Hematopoietic multipotent progenitor cell treated with erythropoietin and hydrocortisone succinate and interleukin-3 and kit ligand, for 15 days (in vitro differentiated cells): ENCODE measurements at regions not wholly inside any gene's neighbourhood (a gene's known extent, or its start where the extent isn't known, plus 50 kb on each side); places are given as distances from the start of the nearest gene placed in this dataset.

ENCODE experiments used
- DNase-seq: peaks from one replicate; pipeline ENCODE4 v3.0.0-alpha.2; 2015; ENCODE audit warnings: low spot score

- no peak for DNase-seq
Observed at GRCh38 chr5:123875561-123876275, 363.7 kb downstream of the CSNK1G3 start.

DNA sequence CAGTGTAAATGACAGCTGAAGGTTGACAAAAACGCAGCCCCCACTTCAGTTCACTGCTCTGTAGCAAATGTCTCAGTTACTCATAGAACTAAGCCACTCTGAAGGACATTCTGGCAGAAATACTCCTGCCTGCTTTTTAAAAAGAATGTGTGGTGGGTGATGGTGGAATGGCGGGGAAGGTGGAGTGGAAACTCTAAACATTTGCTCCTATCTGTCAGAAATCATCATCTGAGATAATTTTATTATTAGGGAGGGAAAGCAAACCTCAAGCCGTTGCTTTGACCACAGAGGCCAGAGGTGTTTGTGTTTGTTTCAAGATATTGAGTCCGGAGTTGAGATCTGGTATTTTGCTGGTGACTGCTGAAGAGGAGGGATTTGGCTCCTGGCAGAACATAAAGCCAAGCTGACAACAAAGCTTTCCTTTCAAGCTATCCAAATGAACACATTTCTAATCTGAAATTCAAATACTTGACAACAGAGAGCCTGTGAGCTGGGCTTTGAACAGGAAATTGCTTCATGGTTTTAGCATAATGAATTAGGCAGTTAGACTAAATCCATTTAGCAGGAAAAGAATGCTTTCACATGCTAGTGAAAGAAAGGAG is 362.7 kb downstream of the CSNK1G3 start:
- no peak for DNase-seq

DNA sequence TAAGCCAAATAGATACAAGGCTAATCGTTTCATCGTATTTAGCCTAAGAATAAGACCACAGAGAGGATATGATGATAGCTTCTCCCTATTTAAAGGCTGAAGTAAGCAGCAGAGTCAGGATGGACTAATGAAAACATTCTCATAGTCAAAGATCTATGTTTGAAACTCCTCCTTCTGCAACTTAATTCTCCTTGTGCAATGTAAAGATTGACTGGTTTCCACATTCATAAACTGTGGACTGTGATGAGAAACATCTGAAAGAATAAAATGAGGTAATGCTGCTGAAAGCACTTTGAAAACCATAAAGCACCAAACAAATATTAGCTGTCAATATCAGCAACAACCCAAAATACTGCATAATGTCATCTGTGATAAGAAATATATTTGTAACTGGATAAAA is 361.9 kb downstream of the CSNK1G3 start:
- no peak for DNase-seq

DNA sequence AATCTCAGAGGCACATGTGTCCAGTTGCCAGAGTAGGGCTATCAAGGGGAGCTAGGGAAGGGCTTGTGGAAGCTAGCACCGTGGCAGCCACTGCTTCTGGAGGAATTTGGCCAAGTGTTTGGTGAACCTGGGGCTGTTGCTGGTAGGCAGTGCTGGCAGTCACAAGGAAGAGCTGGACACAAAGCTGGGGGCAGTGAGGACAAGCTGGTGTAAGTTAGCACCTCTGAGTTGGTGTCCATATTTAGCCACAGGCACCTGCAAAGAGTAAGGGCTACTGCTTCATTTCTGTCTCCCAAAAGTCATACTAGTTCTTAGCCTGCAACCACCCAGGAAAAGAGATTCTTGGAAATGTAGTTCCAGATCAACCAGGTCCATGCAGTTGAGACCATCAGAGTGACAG is 359.4 kb downstream of the CSNK1G3 start:
- no peak for DNase-seq

DNA sequence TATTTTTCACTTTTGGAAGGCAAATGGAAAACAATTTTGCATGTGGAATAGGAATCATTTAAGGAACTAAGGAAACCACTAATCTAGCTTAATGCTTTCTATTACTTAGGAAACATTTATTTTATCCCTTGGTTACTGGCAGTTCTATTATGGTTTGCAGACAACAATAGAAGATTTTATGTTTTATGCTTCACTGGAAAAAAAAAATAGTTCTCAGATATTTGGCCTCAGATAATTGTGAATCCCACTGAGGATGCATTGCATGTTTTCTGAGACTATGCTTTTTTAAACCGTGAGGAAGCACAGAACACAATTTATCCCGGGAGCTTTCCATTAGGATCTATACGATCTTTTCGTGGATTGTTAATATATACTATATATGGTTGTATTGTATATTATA is 356.9 kb downstream of the CSNK1G3 start:
- DNase-seq = no peak

DNA sequence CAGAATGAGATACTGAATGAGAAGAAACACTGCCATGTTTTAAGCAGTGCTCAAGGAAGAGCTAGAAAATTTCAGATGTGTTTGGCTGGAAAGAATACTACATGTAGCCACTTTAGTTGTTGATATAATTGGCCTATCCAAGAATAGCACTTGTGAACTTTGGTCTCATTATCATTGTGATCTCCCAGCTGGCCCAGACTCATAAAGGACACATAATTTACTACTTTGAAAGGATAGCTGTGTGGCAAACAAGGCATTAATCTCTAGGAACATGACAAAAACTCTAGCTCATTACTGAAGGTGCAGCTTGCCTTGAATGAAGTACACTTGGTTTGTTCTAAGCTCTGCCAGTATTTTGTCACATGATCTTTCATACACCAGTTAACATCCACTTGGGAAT is 356.3 kb downstream of the CSNK1G3 start:
- DNase-seq = no peak

DNA sequence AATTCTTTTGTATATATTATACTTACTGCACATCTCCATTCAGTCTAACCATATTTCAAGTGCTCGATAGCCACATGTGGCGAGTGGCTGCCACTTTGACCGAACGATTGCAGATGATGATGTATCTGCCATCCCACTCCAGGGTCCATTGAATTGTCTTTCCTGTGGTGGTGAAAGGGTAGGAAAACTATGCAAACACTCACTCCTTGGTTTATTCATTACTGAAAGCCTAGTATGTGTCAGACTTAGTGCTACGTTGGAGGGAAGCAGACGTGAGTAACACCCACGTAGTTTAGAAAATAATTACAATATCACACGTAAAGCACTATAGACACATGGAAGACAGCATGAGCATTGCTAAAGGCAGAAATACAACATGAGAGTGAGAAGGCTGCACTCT is 353.7 kb downstream of the CSNK1G3 start:
- DNase-seq = no peak

- no peak for DNase-seq
Observed at GRCh38 chr5:123864578-123864977, 352.6 kb downstream of the CSNK1G3 start.

- no peak for DNase-seq
Observed at GRCh38 chr5:123858938-123859337, 347.0 kb downstream of the CSNK1G3 start.

DNA sequence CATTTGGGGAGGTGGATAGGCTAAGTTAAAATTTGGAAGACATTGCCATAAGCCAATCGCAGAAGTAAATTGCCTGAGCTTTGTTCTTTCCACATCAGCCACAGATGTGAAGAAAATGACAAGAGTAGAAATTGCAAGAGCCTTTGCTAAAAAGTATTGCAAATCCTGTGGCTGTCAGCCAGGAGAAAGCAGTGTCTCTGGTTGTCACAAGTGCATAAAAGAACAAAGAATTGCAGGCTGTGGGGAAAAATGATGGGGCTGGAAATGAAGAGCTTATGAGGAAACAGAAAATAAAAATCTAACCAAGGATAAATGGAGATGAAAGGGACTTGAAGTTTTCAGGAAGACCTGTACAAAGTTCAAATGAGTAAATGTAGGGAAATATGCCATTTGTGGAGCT is 344.8 kb downstream of the CSNK1G3 start:
- DNase-seq = no peak

DNA sequence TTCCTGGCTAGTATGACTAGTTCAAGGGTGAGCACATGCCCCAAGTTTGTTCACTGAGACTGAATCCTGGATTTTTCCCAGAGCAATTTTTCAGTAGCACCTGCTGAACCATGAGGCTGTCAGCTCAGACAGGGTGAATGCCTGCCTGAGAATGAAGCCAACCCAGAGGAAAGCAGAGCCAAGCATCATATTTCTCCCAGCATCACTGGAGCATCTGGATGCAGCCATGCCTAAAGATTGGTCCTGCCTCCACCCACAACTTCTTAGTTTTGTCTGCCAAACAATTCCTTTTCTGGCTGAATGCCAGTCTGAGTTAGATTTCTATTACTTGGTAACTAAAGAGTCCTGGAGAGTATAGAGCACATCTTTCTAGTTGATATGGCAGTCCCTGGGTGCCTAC is 343.6 kb downstream of the CSNK1G3 start:
- no peak for DNase-seq

- no peak for DNase-seq
Observed at GRCh38 chr5:123845356-123846100, 333.6 kb downstream of the CSNK1G3 start.

GRCh38 chr5:123844873-123845272 is 332.9 kb downstream of the CSNK1G3 start:
- no peak for DNase-seq

DNA sequence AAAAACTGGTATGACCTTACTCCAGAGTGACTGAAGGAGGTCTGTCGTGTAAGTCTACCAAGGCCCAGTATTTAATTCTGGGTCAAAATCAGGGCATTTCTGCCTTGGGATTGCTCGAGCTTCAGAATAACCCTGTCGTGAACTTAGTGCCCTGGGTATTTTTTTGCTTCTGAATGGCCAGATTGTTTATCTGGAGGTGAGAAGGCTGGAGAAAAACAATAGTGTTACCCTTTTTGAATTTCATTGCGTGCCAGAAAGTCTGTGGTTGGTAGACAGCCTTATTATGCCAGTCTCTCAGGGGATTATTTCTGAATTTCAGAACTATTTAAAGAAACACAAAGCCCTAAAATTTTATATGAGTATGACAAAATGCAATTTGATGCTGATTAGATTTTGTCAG is 323.4 kb downstream of the CSNK1G3 start:
- no peak for DNase-seq

GRCh38 chr5:123830575-123830974 is 318.6 kb downstream of the CSNK1G3 start:
- DNase-seq = no peak

DNA sequence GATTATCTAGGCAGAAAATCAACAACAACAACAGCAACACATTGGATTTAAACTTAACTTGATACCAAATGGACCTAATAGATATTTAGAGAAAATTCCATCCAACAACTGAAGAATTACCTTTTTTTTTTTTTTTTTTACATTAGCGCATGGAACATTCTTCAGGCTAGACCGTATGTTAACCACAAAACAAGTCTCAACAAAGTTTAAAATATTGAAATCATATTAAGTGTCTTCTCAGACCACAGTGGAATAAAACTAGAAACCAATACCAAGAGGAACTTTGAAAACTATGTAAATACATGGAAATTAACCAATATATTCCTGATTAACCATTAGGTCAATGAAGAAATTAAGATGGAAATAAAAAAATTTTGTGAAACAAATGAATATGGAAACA is 315.8 kb downstream of the CSNK1G3 start:
- DNase-seq = no peak

DNA sequence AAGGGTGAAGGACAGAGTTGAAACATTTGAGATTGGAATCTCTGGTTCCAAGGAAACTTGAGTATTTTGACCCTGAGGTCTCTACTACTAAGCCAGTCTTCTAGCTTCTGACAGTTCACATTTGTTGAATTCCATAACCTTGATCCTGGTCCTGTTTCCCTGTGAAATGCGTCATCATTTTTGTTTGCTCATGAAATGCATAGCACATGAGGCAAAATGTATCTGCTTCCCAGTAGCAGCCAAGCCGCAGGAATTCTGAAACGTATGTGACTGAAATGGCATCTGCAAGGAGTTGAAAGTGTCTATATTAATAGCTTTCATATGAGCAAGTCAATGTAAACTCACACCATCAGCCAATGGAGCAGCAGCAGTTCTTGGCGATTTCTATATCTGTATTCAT is 307.9 kb downstream of the CSNK1G3 start:
- DNase-seq = no peak

DNA sequence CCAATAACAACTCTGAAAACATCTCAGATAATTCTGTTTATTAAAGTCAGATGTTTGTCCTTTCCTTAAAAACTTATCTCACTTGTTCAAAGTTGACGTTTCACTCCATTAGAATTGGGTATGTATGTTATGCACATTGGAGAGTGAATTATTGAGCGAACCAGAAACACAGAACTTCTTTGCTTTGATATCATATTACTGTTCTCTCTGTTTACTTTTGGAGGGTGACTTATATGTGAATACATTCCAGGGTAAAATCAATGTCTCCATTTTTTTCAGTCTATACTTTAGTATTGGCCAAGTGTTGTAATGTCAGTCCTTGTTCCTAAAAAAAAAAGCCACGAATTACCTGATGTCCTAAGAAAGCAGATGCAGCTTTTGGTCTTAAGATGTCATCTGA is 307.4 kb downstream of the CSNK1G3 start:
- no peak for DNase-seq

DNA sequence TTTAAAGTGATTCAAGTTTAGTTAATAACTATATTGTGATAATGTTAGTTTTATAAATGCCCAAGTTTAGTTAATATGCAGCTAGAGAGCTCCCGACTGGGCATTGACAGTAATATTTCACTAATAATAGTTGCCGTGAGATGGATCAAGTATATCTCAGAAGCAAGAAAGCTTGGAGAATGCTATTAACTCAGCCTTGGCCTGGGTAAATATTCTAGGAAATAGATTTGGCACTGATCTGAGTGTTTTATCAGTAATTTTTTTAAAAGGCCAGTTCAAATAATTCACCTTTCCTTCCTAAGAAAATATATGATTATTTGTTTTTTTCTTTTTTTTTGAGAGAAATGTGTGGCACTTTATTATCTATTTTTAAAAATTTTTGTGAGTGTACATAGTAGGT is 305.3 kb downstream of the CSNK1G3 start:
- DNase-seq = no peak

DNA sequence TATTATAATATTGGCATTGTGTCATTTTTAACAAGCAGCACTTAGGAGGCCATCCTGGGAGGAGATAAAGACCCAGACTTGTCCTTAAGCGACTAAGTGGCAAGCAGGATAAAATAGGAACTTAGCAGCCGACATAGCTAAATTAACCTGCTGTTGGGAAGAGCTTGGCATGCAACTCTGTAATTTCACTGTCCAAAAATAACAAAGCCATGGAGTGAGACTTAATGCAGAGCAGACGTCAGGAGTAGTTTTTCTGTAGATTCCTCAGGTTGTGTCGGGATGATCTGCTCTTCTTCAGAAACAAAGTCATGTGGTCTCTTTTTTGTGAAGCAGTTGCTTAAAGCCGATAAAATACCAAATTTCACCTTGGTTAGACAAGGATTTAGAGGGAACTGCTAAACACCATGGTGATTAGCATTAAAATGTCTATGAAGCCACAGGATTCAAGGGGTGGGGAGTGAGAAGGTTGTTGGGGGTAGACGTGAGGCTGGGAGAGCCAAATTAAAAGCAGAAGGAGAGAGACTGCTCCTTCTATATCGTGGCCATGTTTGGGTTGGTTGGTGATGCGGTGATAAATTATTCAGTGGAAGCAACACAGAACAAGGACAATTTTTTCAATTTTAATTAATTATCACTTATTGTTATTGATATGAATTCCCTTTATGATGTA is 303.0 kb downstream of the CSNK1G3 start:
- DNase-seq = no peak

DNA sequence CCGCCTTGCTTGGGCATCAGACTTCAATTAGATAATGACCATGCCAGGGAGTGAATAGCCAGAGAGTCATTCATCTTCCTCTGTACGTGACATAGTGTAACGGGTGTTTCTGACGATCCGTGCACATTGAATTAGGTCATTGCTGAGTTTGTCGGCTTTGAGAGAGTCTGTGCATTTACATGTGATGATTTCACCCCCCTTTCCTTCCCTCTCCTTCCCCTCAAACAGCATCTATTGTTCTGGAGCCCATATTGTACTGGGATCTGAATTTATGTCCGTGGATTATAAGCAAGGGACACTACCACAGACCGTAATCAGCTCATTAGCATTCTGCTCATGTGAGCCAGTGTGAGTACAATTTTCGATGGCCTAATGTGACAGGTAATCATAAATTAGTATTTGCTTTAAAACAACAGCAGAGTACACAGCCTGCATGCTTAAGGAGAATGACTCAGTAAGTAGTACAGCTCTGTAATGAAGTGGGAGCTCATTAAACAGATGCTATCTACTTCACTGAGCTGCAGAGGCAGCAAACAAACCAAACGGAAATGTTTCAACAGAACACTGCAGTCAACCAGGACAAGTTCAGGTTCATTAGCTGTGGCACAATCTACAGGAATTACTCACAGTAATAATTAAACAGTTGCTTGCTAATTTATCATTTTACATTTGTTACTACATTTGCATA is 302.1 kb downstream of the CSNK1G3 start:
- no peak for DNase-seq

- no peak for DNase-seq
Observed at GRCh38 chr5:123813264-123813663, 301.3 kb downstream of the CSNK1G3 start.
